COLO668 (cell line): ENCODE measurements at regions not wholly inside any gene's neighbourhood (a gene's known extent, or its start where the extent isn't known, plus 50 kb on each side); places are given as distances from the start of the nearest gene placed in this dataset.

Experiments used
- DNase-seq: peaks from one replicate; lab custom pipeline; 2025; ENCODE audit not compliant: unreplicated experiment; lab: John Stamatoyannopoulos, UW

GRCh38 chr18:27763341-27763740 is 413.6 kb downstream of the CDH2 start:
- no peak for DNase-seq

GRCh38 chr18:27762054-27762453 is 414.9 kb downstream of the CDH2 start:
- no peak for DNase-seq

GRCh38 chr18:27752944-27753343 is 424.0 kb downstream of the CDH2 start:
- DNase-seq: no peak

GRCh38 chr18:27750923-27751322 is 426.0 kb downstream of the CDH2 start:
- DNase-seq: no peak

GRCh38 chr18:27750014-27750413 is 426.9 kb downstream of the CDH2 start:
- peak; percentile 30 for DNase-seq

- DNase-seq: no peak
Measured at GRCh38 chr18:27749194-27749593, 427.7 kb downstream of the CDH2 start.

- no peak for DNase-seq
Measured at GRCh38 chr18:27746241-27746640, 430.7 kb downstream of the CDH2 start.

- DNase-seq: no peak
Measured at GRCh38 chr18:27735117-27735516, 441.8 kb downstream of the CDH2 start.

- DNase-seq: no peak
Measured at GRCh38 chr18:27731211-27731610, 445.7 kb downstream of the CDH2 start.

GRCh38 chr18:27728659-27729058 is 448.3 kb downstream of the CDH2 start:
- no peak for DNase-seq

- no peak for DNase-seq
Measured at GRCh38 chr18:27724362-27724761, 452.6 kb downstream of the CDH2 start.

GRCh38 chr18:27723168-27723567 is 453.8 kb downstream of the CDH2 start:
- DNase-seq: no peak

GRCh38 chr18:27719680-27720079 is 457.2 kb downstream of the CDH2 start:
- no peak for DNase-seq

- DNase-seq: no peak
Measured at GRCh38 chr18:27717816-27718215, 459.1 kb downstream of the CDH2 start.

GRCh38 chr18:27717250-27717649 is 459.7 kb downstream of the CDH2 start:
- no peak for DNase-seq

GRCh38 chr18:27715751-27716150 is 461.2 kb downstream of the CDH2 start:
- no peak for DNase-seq

GRCh38 chr18:27713738-27714095 is 463.2 kb downstream of the CDH2 start:
- DNase-seq: no peak

- DNase-seq: peak; percentile 46
Measured at GRCh38 chr18:27713037-27713737, 463.7 kb downstream of the CDH2 start.

- DNase-seq: peak; percentile 51
Measured at GRCh38 chr18:27712066-27712465, 464.9 kb downstream of the CDH2 start.

GRCh38 chr18:27711382-27711781 is 465.5 kb downstream of the CDH2 start:
- DNase-seq: no peak

- DNase-seq: no peak
Measured at GRCh38 chr18:27709344-27709743, 467.6 kb downstream of the CDH2 start.

- DNase-seq: no peak
Measured at GRCh38 chr18:27707201-27707600, 469.7 kb downstream of the CDH2 start.

- DNase-seq: no peak
Measured at GRCh38 chr18:27704736-27705361, 472.1 kb downstream of the CDH2 start.
